Small intestine (tissue), 7 donors: ENCODE measurements at regions not wholly inside any gene's neighbourhood (a gene's known extent, or its start where the extent isn't known, plus 50 kb on each side); places are given as distances from the start of the nearest gene placed in this dataset.

Experiments used
- DNase-seq, 2 donors: peaks; one replicate each; pipeline versions ENCODE4 v3.0.0 to v3.0.0-alpha.2; 2013
- FAIRE-seq: peaks from 2 replicates; lab custom pipeline; 2012; peaks lifted over from hg19 to GRCh38; lab: Jason Lieb, UNC
- H3K27ac ChIP-seq, 3 donors: one replicate each; pipeline ENCODE4 v1.5.1; 2013; ENCODE audit warnings: low read length in 2 of 3, mild to moderate bottlenecking in 2 of 3, control low read depth in 1 of 3, inconsistent platforms in 1 of 3, low read depth in 1 of 3, moderate library complexity in 1 of 3
- H3K27me3 ChIP-seq, 3 donors: one replicate each; pipeline ENCODE4 v1.6.1; 2013; ENCODE audit warnings: low read length in 3 of 3, inconsistent platforms in 1 of 3; ENCODE audit not compliant: control insufficient read depth in 3 of 3, insufficient read depth in 3 of 3
- H3K36me3 ChIP-seq, 3 donors: one replicate each; pipeline ENCODE4 v1.6.1; 2013; ENCODE audit warnings: low read length in 3 of 3, inconsistent platforms in 1 of 3, low read depth in 1 of 3, mild to moderate bottlenecking in 1 of 3, moderate library complexity in 1 of 3; ENCODE audit not compliant: control insufficient read depth in 3 of 3, insufficient read depth in 2 of 3
- H3K4me1 ChIP-seq, 3 donors: one replicate each; pipeline ENCODE4 v1.6.1; 2013; ENCODE audit warnings: low read length in 2 of 3, inconsistent platforms in 1 of 3, low read depth in 1 of 3, mild to moderate bottlenecking in 1 of 3, moderate library complexity in 1 of 3; ENCODE audit not compliant: control insufficient read depth in 3 of 3, insufficient read depth in 2 of 3
- H3K4me3 ChIP-seq, 3 donors: one replicate each; pipeline ENCODE4 v1.5.1; 2013; ENCODE audit warnings: low read length in 3 of 3, control low read depth in 1 of 3, inconsistent platforms in 1 of 3, low read depth in 1 of 3, mild to moderate bottlenecking in 1 of 3, moderate library complexity in 1 of 3
- H3K9me3 ChIP-seq, 2 donors: one replicate each; pipeline ENCODE4 v1.6.1; 2013; ENCODE audit warnings: low read depth in 1 of 2, low read length in 1 of 2; ENCODE audit not compliant: control insufficient read depth in 2 of 2, insufficient read depth in 1 of 2
- WGBS, 3 donors: extraction: QIAGEN DNeasy Blood & Tissue Kit; methylation state at CpG; one replicate each; pipeline ENCODE4 v1.1.7; 2013; 5-methylcytosine and 5-hydroxymethylcytosine counted together
- donor health status: healthy with polysubstance abuse.
- donor health status: control.
- donor health status: control.
- donor health status: Bipolar disorder and iron deficiency.
- donor health status: healthy.

- Histone ChIP-seq H3K36me3 (no peaks in the 10 kb centered on the region), H3K4me3 (no peak overlapping the region)
- no peak for FAIRE-seq
Observed at GRCh38 chr4:107117726-107118125, 81.6 kb upstream of the DKK2 start.

GRCh38 chr4:107115185-107115847 lies 79.2 kb upstream of the DKK2 start:
- no peak for FAIRE-seq
- Histone ChIP-seq H3K27ac (no peak overlapping the region), H3K4me1 (no peaks in the 10 kb centered on the region), H3K27me3 (no peaks in the 10 kb centered on the region), H3K36me3 (no peaks in the 10 kb centered on the region), H3K4me3 (no peak overlapping the region), H3K9me3 (no peaks in the 10 kb centered on the region)
- peak in 1 of 2 donors; percentile 2 for DNase-seq
- WGBS, 3 donors: 50 to 70% (median 62%) methylated on average over 5 of the region's 5 CpGs

More at GRCh38 chr4:107117726-107118125, 81.6 kb upstream of the DKK2 start:
- DNase-seq: no peak
- H3K27me3 ChIP-seq: no peaks in the 10 kb centered on the region
- H3K9me3 ChIP-seq: no peaks in the 10 kb centered on the region
- WGBS, 3 donors: 74 to 85% (median 78%) methylated on average over 1 of the region's 1 CpG
- H3K4me1 ChIP-seq: no peaks in the 10 kb centered on the region
- H3K27ac ChIP-seq: no peak overlapping the region

DNA sequence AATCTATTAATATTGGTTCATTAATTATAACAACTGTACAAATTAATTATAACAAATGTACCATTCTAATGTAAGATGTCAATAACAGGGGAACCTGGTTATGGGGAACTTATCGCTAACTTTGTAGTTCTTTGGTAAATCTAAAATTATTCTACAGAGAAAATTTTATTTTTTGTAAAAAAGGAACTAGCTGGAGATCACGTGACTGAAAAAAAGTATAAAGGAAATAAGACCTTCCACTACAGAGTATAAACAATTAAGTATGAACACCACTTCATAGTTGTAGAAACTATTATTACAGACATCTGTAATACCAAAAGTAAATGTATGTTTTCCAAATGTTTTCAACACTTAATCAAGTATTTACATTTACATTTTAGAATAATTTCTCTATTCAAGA lies 77.9 kb upstream of the DKK2 start:
- Histone ChIP-seq H3K4me3 (no peak overlapping the region), H3K4me1 (no peaks in the 10 kb centered on the region), H3K9me3 (no peaks in the 10 kb centered on the region), H3K27ac (no peak overlapping the region), H3K27me3 (no peaks in the 10 kb centered on the region), H3K36me3 (no peaks in the 10 kb centered on the region)
- no peak for DNase-seq
- WGBS, 3 donors: 84 to 91% (median 88%) methylated on average over 2 of the region's 2 CpGs
- FAIRE-seq: no peak

- Histone ChIP-seq H3K36me3 (no peaks in the 10 kb centered on the region), H3K4me3 (no peak overlapping the region), H3K4me1 (no peaks in the 10 kb centered on the region), H3K9me3 (no peaks in the 10 kb centered on the region), H3K27me3 (no peaks in the 10 kb centered on the region), H3K27ac (no peak overlapping the region)
- 37 to 68% (median 46%) methylated on average over 2 of the region's 2 CpGs for WGBS, 3 donors
- no peak for FAIRE-seq
- no peak for DNase-seq
Observed at GRCh38 chr4:107098401-107098800, 62.3 kb upstream of the DKK2 start.

DNA sequence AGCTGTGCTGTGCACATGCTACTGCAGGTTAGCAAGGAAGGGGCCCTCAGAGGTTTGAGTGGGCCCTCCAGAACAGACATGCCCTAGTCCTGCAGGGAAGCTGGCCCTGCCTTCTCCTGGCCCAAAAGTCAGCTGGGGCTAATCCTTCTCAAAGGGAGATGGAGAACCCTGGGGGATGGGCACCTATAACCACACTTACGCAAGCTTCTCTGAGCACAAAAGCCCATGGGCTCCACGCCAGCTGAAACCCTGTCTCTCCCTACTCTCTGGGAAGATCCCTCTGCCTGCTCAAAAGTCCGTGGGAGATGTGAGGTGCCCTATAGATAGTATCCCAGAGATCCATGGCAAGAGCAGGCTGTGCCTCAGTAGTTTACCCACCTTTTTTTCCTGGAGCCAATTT lies 58.9 kb upstream of the DKK2 start:
- DNase-seq: no peak
- Histone ChIP-seq H3K4me3 (no peak overlapping the region), H3K36me3 (no peaks in the 10 kb centered on the region), H3K27ac (no peak overlapping the region), H3K4me1 (no peaks in the 10 kb centered on the region), H3K27me3 (no peaks in the 10 kb centered on the region), H3K9me3 (no peaks in the 10 kb centered on the region)
- 86 to 89% (median 87%) methylated on average over 3 of the region's 3 CpGs for WGBS, 3 donors
- FAIRE-seq: no peak

GRCh38 chr4:107094332-107094731 lies 58.2 kb upstream of the DKK2 start:
- DNase-seq (no peak), FAIRE-seq (no peak)
- 86 to 93% (median 88%) methylated on average over 2 of the region's 2 CpGs for whole genome bisulfite sequencing, 3 donors

More at GRCh38 chr4:107094332-107094731, 58.2 kb upstream of the DKK2 start:
- H3K27ac ChIP-seq: no peak overlapping the region
- H3K4me1 ChIP-seq: no peaks in the 10 kb centered on the region
- no peaks in the 10 kb centered on the region for H3K27me3 ChIP-seq
- H3K4me3 ChIP-seq: no peak overlapping the region
- no peaks in the 10 kb centered on the region for H3K36me3 ChIP-seq
- no peaks in the 10 kb centered on the region for H3K9me3 ChIP-seq
